Keratinocyte (primary cell): ENCODE measurements at regions not wholly inside any gene's neighbourhood (a gene's known extent, or its start where the extent isn't known, plus 50 kb on each side); places are given as distances from the start of the nearest gene placed in this dataset.

ENCODE experiments used
- DNase-seq: peaks from one replicate; pipeline ENCODE4 v3.0.0-alpha.2; 2011; ENCODE audit warnings: low read depth, missing footprints, low spot score
- FAIRE-seq: peaks from 2 replicates; lab custom pipeline; 2011; peaks lifted over from hg19 to GRCh38; lab: Jason Lieb, UNC
- H2AFZ ChIP-seq: 2 replicates; pipeline ENCODE4 v1.6.0; 2012; ENCODE audit warnings: low read length, control low read depth, inconsistent platforms; ENCODE audit not compliant: control insufficient read depth
- H3K27ac ChIP-seq: 2 replicates; pipeline ENCODE4 v1.5.1; 2011; ENCODE audit warnings: low read length; ENCODE audit not compliant: control insufficient read depth, insufficient read depth
- H3K27me3 ChIP-seq: 3 replicates; pipeline ENCODE4 v1.6.0; 2011; ENCODE audit warnings: low read length; ENCODE audit not compliant: control insufficient read depth, insufficient read depth; ENCODE audit errors: extremely low read depth
- H3K36me3 ChIP-seq, 2 experiments: 2 replicates in 1 of 2; 3 replicates in 1 of 2; pipeline ENCODE4 v1.5.1; 2011; ENCODE audit warnings: low read length in 2 of 2, mild to moderate bottlenecking in 1 of 2; ENCODE audit not compliant: control insufficient read depth in 2 of 2, insufficient read depth in 2 of 2; ENCODE audit errors: extremely low read depth in 1 of 2
- H3K4me1 ChIP-seq: 3 replicates; pipeline ENCODE4 v1.5.1; 2011; ENCODE audit warnings: low read length; ENCODE audit not compliant: control insufficient read depth, insufficient read depth; ENCODE audit errors: extremely low read depth
- H3K4me2 ChIP-seq: 3 replicates; pipeline ENCODE4 v1.6.0; 2011; ENCODE audit warnings: low read depth, low read length; ENCODE audit not compliant: control insufficient read depth, insufficient read depth; ENCODE audit errors: extremely low read depth
- H3K4me3 ChIP-seq, 3 experiments: fragments of 200-600 bp in 1 of 3; sonication (generic) in 1 of 3; 2 replicates in 2 of 3; 3 replicates in 1 of 3; pipeline ENCODE4 v1.5.1; 2011 to 2016; ENCODE audit warnings: low read length in 3 of 3, mild to moderate bottlenecking in 3 of 3, control low read depth in 2 of 3, inconsistent platforms in 1 of 3, low read depth in 1 of 3, mixed read lengths in 1 of 3, mixed run types in 1 of 3, moderate library complexity in 1 of 3; ENCODE audit not compliant: control insufficient read depth in 2 of 3, insufficient read depth in 2 of 3; ENCODE audit errors: extremely low read depth in 1 of 3
- H3K79me2 ChIP-seq: 2 replicates; pipeline ENCODE4 v1.6.0; 2012; ENCODE audit warnings: low read length; ENCODE audit not compliant: control insufficient read depth, insufficient read depth
- H3K9ac ChIP-seq: 3 replicates; pipeline ENCODE4 v1.6.0; 2011; ENCODE audit warnings: low read length; ENCODE audit not compliant: control insufficient read depth, insufficient read depth; ENCODE audit errors: extremely low read depth
- H3K9me1 ChIP-seq: 3 replicates; pipeline ENCODE4 v1.6.0; 2011; ENCODE audit warnings: low read length; ENCODE audit not compliant: control insufficient read depth, insufficient read depth; ENCODE audit errors: extremely low read depth
- H3K9me3 ChIP-seq: 2 replicates; pipeline ENCODE4 v1.5.1; 2012; ENCODE audit warnings: low read depth, low read length; ENCODE audit not compliant: control insufficient read depth
- H4K20me1 ChIP-seq: 3 replicates; pipeline ENCODE4 v1.6.0; 2011; ENCODE audit warnings: low read length; ENCODE audit not compliant: control insufficient read depth, insufficient read depth; ENCODE audit errors: extremely low read depth
- EZH2 ChIP-seq: IDR thresholded peaks from one replicate; pipeline ENCODE4 v1.6.1; 2012; ENCODE audit warnings: inconsistent platforms, mild to moderate bottlenecking, low read length, moderate library complexity
- dilution Hi-C: fragments of 300-500 bp; cut with MboI; formaldehyde crosslinking; loops from one replicate; pipeline ENCODE4 v1.7.0; 2020; ENCODE audit warnings: low sequenced_read_pairs; ENCODE audit not compliant: extremely low pct_ligation_motif_present
- TF ChIP-seq, protein P1 (sequence below), 3 experiments: IDR thresholded peaks in 1 of 3; conservative IDR thresholded peaks in 1 of 3; optimal IDR thresholded peaks in 1 of 3; 2 replicates in 2 of 3; 3 replicates in 1 of 3; pipeline versions ENCODE3 to v1.5.1; 2011; ENCODE audit warnings: low read length in 3 of 3, mild to moderate bottlenecking in 3 of 3, moderate library complexity in 2 of 3, control low read depth in 1 of 3, inconsistent platforms in 1 of 3; ENCODE audit not compliant: insufficient read depth in 2 of 3; ENCODE audit errors: extremely low read depth in 1 of 3

DNA sequence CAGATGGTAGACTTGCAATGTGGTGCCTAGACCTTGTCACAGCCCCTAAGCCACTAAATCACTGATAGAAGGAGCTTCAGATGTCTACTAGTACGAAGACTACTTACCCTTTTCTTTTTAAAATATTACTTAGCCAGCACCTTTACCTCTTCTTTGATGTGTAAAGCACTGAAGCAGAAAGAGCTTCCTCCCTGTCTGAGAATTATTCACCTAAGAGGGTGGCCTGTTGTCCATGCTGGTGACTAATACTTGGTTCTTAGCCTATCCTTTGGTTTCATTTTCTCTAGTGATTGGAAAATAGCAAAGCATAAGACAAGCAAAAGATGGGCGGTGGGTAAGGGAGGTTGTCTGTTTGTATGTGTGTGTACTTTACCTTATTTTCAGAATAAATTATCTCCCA lies 794.6 kb downstream of the TFAP2A start:
- Histone ChIP-seq H3K36me3 (no peaks in the 10 kb centered on the region), H4K20me1 (no peaks in the 10 kb centered on the region), H3K4me2 (no peak overlapping the region), H3K9me1 (no peaks in the 10 kb centered on the region), H3K9ac (no peak overlapping the region), H3K27ac (no peak overlapping the region), H3K9me3 (no peaks in the 10 kb centered on the region), H2AFZ (no peak overlapping the region), H3K4me3 (no peak overlapping the region), H3K27me3 (no peaks in the 10 kb centered on the region), H3K4me1 (peaks cover 7% of the 10 kb centered on the region), H3K79me2 (no peaks in the 10 kb centered on the region)
- TF ChIP-seq EZH2 = no peak
- TF ChIP-seq, protein P1, sequence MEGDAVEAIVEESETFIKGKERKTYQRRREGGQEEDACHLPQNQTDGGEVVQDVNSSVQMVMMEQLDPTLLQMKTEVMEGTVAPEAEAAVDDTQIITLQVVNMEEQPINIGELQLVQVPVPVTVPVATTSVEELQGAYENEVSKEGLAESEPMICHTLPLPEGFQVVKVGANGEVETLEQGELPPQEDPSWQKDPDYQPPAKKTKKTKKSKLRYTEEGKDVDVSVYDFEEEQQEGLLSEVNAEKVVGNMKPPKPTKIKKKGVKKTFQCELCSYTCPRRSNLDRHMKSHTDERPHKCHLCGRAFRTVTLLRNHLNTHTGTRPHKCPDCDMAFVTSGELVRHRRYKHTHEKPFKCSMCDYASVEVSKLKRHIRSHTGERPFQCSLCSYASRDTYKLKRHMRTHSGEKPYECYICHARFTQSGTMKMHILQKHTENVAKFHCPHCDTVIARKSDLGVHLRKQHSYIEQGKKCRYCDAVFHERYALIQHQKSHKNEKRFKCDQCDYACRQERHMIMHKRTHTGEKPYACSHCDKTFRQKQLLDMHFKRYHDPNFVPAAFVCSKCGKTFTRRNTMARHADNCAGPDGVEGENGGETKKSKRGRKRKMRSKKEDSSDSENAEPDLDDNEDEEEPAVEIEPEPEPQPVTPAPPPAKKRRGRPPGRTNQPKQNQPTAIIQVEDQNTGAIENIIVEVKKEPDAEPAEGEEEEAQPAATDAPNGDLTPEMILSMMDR (optimal IDR thresholded peaks at IDR 0.05 in 1 of 3, IDR thresholded peaks at IDR 0.05 in 1 of 3, conservative IDR thresholded peaks at IDR 0.05 in 1 of 3; ENCODE audit: extremely low read depth in 1 of 3, insufficient read depth in 2 of 3, low read length in 3 of 3) = no peak
- FAIRE-seq = no peak
- dilution Hi-C loops = no loop called here
- no peak for DNase-seq

DNA sequence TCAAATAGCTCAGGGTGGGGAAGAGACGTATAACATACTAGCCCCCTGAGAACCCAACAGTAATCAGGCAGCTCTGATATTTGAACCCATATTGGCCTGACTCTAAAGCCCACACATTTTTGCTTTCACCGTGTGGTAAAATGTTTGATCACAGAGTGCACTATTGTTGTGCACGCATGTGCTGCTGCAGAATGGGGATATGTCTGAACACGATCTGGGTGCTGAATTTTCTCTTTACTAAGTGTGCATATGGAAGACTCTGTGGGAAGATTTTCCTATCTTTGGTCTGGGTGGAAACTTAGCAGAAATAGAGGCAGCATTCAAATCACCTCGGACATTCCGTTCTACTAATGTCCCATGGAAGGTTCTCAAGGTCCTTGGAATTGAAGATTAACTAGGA lies 800.1 kb downstream of the TFAP2A start:
- Histone ChIP-seq H3K27ac (no peak overlapping the region), H3K9ac (no peak overlapping the region), H3K79me2 (no peaks in the 10 kb centered on the region), H3K9me1 (no peaks in the 10 kb centered on the region), H3K4me2 (peak overlapping the region; percentile 66), H3K9me3 (no peaks in the 10 kb centered on the region), H2AFZ (peak overlapping the region; percentile 92), H3K4me1 (peaks cover 17% of the 10 kb centered on the region), H3K27me3 (no peaks in the 10 kb centered on the region), H3K36me3 (no peaks in the 10 kb centered on the region), H4K20me1 (no peaks in the 10 kb centered on the region), H3K4me3 (peak overlapping the region in 2 of 3 experiments; percentile 25 to 26)
- DNase-seq = no peak
- TF ChIP-seq, protein P1 (optimal IDR thresholded peaks at IDR 0.05 in 1 of 3, IDR thresholded peaks at IDR 0.05 in 1 of 3, conservative IDR thresholded peaks at IDR 0.05 in 1 of 3; ENCODE audit: extremely low read depth in 1 of 3, insufficient read depth in 2 of 3, low read length in 3 of 3) = no peak
- no peak for TF ChIP-seq EZH2
- dilution Hi-C loops = no loop called here
- FAIRE-seq = peak; percentile 85
